ENCODE measurements at regions not wholly inside any gene's neighbourhood (a gene's known extent, or its start where the extent isn't known, plus 50 kb on each side); places are given as distances from the start of the nearest gene placed in this dataset.

DNA sequence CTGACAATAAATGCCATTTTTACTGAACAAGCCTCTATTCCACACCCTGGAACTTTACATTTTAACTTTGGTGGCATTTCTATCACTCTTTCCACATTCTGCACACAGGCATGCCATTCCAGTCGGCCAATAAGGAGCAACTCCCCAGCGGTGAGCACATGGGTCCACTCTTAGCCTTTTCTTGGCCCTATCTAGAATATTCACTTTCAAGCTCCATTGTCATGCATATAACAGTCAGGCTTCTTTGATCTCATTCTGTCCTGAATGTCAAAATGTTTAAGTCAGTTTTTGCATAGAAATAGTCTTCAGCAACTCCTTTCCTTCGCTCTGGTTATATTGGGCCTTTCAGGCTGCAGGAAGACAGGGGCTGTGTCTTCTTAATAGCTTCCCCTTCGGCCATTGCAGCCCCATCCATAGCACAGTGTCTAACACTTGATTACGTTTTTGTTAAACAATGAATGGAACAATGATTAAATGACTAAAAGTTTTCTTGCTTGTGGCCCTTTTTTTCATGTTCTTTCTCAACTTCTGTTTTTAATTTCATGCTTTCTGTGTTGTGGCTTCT lies 427.3 kb downstream of the MFSD1 start:
- ATAC-seq, result no peak
- Mint-ChIP-seq H3K9me3 (peaks cover 4% of the 10 kb centered on the region), H3K27ac (no peak overlapping the region), H3K27me3 (peaks cover 17% of the 10 kb centered on the region), H3K4me1 (peaks cover 7% of the 10 kb centered on the region), H3K4me3 (no peak overlapping the region), H3K36me3 (no peaks in the 10 kb centered on the region)

- Mint-ChIP-seq H3K4me1 (peaks cover 7% of the 10 kb centered on the region), H3K4me3 (no peak overlapping the region), H3K27ac (no peak overlapping the region), H3K9me3 (peaks cover 4% of the 10 kb centered on the region), H3K27me3 (peaks cover 17% of the 10 kb centered on the region), H3K36me3 (no peaks in the 10 kb centered on the region)
- no peak for ATAC-seq
Measured at GRCh38 chr3:159232966-159233365, 431.1 kb downstream of the MFSD1 start.

DNA sequence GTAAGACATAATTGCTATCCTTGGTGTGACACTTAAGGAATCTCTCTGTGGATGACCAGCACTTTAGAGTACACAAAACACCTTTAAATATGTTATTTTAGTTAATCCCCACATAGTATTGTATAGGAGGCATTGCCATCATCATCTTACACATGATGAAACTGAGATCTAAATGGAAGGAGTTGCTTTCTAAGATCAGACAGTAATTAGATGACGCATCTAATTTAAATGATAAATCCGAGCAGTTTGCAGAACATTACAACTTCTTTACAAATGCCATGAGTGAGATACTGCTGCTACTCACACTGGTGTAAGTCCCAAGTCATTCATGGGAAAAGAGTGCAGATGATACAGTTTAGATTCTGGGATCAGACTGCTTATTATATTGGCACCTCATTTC lies 431.9 kb downstream of the MFSD1 start:
- no peak for ATAC-seq
- Mint-ChIP-seq H3K27ac (no peak overlapping the region), H3K4me1 (peaks cover 7% of the 10 kb centered on the region), H3K9me3 (peaks cover 4% of the 10 kb centered on the region), H3K36me3 (no peaks in the 10 kb centered on the region), H3K27me3 (peaks cover 17% of the 10 kb centered on the region), H3K4me3 (no peak overlapping the region)

DNA sequence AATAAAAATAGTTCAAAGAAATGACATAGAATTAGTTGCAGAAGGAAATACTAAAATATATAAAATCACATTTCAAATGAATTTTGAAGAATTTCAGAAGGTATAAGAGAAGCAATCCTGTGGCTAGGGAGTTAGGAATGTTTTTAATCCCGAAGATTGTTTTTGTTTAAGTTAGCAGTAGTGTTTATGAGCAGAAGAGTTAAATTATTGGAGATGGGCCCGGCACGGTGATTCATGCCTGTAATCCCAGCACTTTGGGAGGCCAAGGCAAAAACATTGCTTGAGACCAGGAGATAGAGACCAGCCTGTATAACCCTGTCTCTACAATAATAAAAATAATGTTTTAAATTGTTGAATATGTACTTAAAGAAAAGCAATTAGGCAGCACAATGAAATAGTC lies 432.5 kb downstream of the MFSD1 start:
- Mint-ChIP-seq H3K27me3 (peaks cover 17% of the 10 kb centered on the region), H3K4me3 (no peak overlapping the region), H3K27ac (no peak overlapping the region), H3K4me1 (peaks cover 4% of the 10 kb centered on the region), H3K36me3 (no peaks in the 10 kb centered on the region), H3K9me3 (peaks cover 4% of the 10 kb centered on the region)
- ATAC-seq, result no peak

DNA sequence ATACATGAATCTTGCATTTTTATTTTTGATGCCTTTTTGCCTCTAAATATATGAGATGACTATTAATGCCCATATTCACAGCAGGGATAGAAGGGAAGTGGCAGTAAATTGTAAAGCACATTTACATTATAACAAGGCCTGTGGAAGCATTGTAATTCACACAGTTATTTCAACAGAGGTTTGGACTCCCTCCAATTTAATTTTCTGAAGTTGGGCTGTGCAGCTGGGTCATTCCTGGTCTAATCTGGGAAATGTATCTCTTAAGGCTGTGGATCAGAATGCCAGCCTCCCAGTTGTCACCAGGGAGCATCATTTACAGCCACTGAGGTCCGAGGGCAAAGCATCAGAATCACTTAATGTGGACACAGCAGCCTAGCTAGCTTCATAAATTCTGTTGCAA lies 434.5 kb downstream of the MFSD1 start:
- Mint-ChIP-seq H3K4me3 (no peak overlapping the region), H3K9me3 (no peaks in the 10 kb centered on the region), H3K27ac (no peak overlapping the region), H3K4me1 (no peaks in the 10 kb centered on the region), H3K36me3 (no peaks in the 10 kb centered on the region), H3K27me3 (peaks cover 17% of the 10 kb centered on the region)
- no peak for ATAC-seq

DNA sequence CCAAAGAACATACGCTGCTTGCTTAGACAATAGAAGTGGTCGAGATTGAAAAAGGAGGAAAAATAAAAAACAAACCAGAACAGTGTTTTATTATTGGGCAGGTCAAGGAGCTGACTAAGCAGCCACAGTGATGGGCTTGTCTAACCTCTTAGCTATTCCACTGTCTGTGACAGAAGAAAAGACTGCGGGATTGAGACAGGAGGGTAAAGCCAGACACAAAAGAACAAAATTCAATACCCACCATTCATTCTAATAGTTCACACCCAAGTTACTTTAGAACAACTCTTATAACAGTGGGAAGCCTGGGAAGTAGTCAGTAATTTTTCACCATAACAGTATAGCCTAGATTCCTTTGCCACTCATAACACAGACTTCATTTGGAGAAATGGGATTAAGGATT lies 435.4 kb downstream of the MFSD1 start:
- no peak for ATAC-seq
- H3K27me3 Mint-ChIP-seq, result peaks cover 10% of the 10 kb centered on the region
- H3K36me3 Mint-ChIP-seq, result no peaks in the 10 kb centered on the region
- no peak overlapping the region for H3K4me3 Mint-ChIP-seq
- H3K9me3 Mint-ChIP-seq, result no peaks in the 10 kb centered on the region
- H3K4me1 Mint-ChIP-seq, result no peaks in the 10 kb centered on the region
- H3K27ac Mint-ChIP-seq, result no peak overlapping the region

DNA sequence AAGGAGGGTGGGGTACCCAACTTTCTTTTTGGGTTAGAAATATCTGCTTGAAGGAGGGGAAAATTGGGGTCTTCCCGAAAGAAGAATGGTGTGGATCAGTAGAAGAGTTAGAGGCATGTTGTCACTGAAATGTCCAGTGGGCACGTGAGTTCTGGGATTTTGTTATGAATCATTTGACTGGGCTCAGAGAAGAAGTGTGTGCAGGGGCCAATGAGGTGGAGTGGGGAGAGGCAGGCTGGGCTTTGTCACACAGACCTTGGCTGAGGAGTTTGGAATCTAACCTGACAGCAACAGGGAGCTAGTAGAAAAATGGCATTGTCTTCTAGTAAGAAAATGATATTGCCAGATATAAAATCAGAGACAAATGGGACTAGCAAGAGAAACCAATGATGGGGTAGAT lies 436.8 kb downstream of the MFSD1 start:
- H3K9me3 Mint-ChIP-seq, result no peaks in the 10 kb centered on the region
- H3K27me3 Mint-ChIP-seq, result no peaks in the 10 kb centered on the region
- H3K27ac Mint-ChIP-seq, result no peak overlapping the region
- no peaks in the 10 kb centered on the region for H3K4me1 Mint-ChIP-seq
- H3K4me3 Mint-ChIP-seq, result no peak overlapping the region
- H3K36me3 Mint-ChIP-seq, result no peaks in the 10 kb centered on the region
- ATAC-seq, result no peak

DNA sequence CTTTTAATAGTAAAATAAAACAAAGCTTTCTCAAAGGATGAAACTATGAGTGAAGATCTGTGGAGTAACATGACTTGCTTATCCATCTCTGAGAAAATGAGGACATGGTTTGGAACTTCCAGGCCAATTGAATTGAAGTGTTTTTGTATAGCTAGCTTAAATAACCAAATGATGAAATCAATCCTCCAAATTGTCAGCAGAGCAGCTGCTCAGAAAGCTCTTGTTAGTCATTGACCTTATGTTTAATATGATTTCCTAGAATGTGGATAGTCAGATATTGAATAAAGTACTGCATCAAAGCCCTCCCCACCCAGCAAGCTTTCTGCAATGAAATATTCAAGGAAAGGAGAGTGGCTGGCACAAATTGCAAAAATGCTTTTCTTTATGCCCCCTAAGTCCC lies 437.2 kb downstream of the MFSD1 start:
- Mint-ChIP-seq H3K9me3 (no peaks in the 10 kb centered on the region), H3K4me3 (no peak overlapping the region), H3K4me1 (no peaks in the 10 kb centered on the region), H3K36me3 (no peaks in the 10 kb centered on the region), H3K27me3 (no peaks in the 10 kb centered on the region), H3K27ac (no peak overlapping the region)
- no peak for ATAC-seq

- H3K4me3 Mint-ChIP-seq, result no peak overlapping the region
- no peaks in the 10 kb centered on the region for H3K27me3 Mint-ChIP-seq
- no peaks in the 10 kb centered on the region for H3K36me3 Mint-ChIP-seq
- no peaks in the 10 kb centered on the region for H3K9me3 Mint-ChIP-seq
- no peaks in the 10 kb centered on the region for H3K4me1 Mint-ChIP-seq
- H3K27ac Mint-ChIP-seq, result no peak overlapping the region
- ATAC-seq, result no peak
Measured at GRCh38 chr3:159244933-159245332, 443.1 kb downstream of the MFSD1 start.

DNA sequence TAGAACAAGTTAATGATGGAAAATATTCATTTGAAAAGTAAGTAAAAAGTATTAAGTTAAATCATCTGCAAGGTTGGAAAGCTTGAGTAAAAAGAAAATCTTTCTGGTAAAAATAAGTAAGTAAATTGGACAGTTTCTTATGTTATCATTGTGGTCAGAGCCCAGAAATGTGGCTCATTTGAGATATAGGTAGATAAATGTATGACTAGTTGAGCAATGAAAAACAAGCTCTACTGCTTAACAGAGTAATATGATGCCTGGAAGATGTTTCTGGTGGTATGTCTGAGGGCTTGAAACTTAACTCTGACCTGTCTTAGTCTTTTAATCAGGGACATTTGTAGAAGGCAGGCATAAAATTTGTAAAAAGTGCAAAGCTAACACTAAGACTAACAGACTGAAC lies 444.0 kb downstream of the MFSD1 start:
- Mint-ChIP-seq H3K9me3 (no peaks in the 10 kb centered on the region), H3K27me3 (no peaks in the 10 kb centered on the region), H3K4me1 (no peaks in the 10 kb centered on the region), H3K36me3 (no peaks in the 10 kb centered on the region), H3K4me3 (no peak overlapping the region), H3K27ac (no peak overlapping the region)
- ATAC-seq, result no peak

GRCh38 chr3:159246385-159246784 lies 444.5 kb downstream of the MFSD1 start:
- no peaks in the 10 kb centered on the region for H3K4me1 Mint-ChIP-seq
- H3K9me3 Mint-ChIP-seq, result no peaks in the 10 kb centered on the region
- no peak overlapping the region for H3K27ac Mint-ChIP-seq
- H3K4me3 Mint-ChIP-seq, result no peak overlapping the region
- no peaks in the 10 kb centered on the region for H3K27me3 Mint-ChIP-seq
- no peak for ATAC-seq
- no peaks in the 10 kb centered on the region for H3K36me3 Mint-ChIP-seq

- Mint-ChIP-seq H3K4me3 (no peak overlapping the region), H3K4me1 (no peaks in the 10 kb centered on the region), H3K27ac (no peak overlapping the region), H3K36me3 (peaks cover 6% of the 10 kb centered on the region), H3K27me3 (peaks cover 25% of the 10 kb centered on the region), H3K9me3 (peaks cover 10% of the 10 kb centered on the region)
- ATAC-seq, result no peak
Measured at GRCh38 chr3:159249472-159250174, 447.8 kb downstream of the MFSD1 start.

DNA sequence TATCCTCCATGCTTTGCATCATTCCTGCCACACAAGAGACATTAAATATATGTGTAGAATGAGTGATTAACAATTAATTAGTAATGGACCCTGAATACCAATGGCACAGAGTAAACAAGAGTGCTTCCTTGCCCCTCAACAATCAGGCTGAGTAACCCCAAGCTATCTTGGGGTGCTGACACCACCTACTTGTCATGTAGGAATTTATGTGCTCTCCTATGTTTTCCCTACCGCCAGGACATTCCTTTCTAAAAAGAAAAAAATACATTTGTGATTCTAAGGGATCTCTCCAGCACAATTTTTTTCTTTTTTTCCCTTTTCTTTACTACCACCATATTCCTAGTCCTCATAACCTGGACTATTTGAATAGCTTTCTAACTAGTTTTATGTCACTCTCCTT lies 449.1 kb downstream of the MFSD1 start:
- H3K36me3 Mint-ChIP-seq, result peaks cover 6% of the 10 kb centered on the region
- peaks cover 10% of the 10 kb centered on the region for H3K9me3 Mint-ChIP-seq
- no peak for ATAC-seq
- peaks cover 34% of the 10 kb centered on the region for H3K27me3 Mint-ChIP-seq
- no peak overlapping the region for H3K4me3 Mint-ChIP-seq
- H3K27ac Mint-ChIP-seq, result no peak overlapping the region
- H3K4me1 Mint-ChIP-seq, result no peaks in the 10 kb centered on the region

GRCh38 chr3:159252274-159252673 lies 450.4 kb downstream of the MFSD1 start:
- Mint-ChIP-seq H3K36me3 (peaks cover 6% of the 10 kb centered on the region), H3K27me3 (peaks cover 34% of the 10 kb centered on the region), H3K4me1 (no peaks in the 10 kb centered on the region), H3K4me3 (no peak overlapping the region), H3K9me3 (peaks cover 10% of the 10 kb centered on the region), H3K27ac (no peak overlapping the region)
- no peak for ATAC-seq

DNA sequence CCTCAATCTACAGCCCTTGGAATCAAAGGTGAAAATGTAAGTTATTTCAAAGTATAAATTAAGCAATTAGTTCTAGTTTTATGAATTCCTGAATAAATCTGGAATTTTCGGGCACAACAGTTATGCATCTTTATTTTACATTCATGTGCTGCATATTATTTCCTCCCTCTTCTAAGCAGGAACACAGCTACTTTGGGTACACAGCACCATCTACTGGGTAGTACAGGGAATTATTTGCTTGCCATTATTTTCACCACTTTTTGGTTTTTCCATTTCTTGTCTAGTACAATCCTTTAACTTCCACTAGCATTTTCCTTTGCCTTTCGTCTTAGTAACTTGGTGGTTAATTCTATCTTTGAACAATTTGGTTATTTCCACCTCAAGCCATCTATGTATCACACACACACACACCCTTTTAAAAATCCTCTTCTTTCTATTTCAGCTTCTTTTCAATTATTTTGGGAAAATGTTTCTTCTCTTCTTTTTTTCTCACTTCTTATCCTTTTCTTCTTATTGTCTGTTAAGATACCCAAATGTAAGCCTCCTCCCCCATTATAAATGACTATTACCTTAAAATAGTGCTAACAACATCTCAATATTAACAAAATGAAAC lies 451.0 kb downstream of the MFSD1 start:
- no peak for ATAC-seq
- Mint-ChIP-seq H3K4me1 (no peaks in the 10 kb centered on the region), H3K36me3 (peaks cover 6% of the 10 kb centered on the region), H3K27me3 (peaks cover 34% of the 10 kb centered on the region), H3K4me3 (no peak overlapping the region), H3K9me3 (peaks cover 10% of the 10 kb centered on the region), H3K27ac (no peak overlapping the region)

DNA sequence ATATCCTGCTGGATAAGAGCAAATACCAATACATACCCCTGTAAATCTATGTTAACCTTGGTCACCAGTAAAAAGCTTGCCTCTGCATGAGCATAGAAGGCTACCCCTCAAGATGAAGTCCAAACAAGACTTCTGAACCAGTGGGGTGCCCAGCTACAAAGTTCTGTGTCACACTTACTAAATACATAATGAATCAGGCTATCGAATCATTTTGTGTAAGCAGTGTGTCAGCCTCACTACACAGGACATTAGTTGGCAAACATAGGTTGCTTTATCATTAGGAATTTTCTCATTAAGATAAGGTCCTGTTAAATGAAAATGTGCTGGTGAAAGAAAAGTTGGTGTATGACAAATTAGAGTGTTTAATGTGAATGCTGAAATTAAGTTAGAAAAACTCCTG lies 452.0 kb downstream of the MFSD1 start:
- peaks cover 38% of the 10 kb centered on the region for H3K27me3 Mint-ChIP-seq
- peaks cover 6% of the 10 kb centered on the region for H3K36me3 Mint-ChIP-seq
- no peak for ATAC-seq
- no peak overlapping the region for H3K4me3 Mint-ChIP-seq
- peaks cover 10% of the 10 kb centered on the region for H3K9me3 Mint-ChIP-seq
- H3K4me1 Mint-ChIP-seq, result no peaks in the 10 kb centered on the region
- H3K27ac Mint-ChIP-seq, result no peak overlapping the region

Measured in stimulated activated memory B cell treated with anti-CD40 and anti-IgM and Interleukin-4, amounts not matched to agents 10 μg/mL and 1 μg/mL and 100 μg/mL, for 72 hours (primary cell).